Fibroblast of skin of scalp (primary cell): ENCODE measurements at regions not wholly inside any gene's neighbourhood (a gene's known extent, or its start where the extent isn't known, plus 50 kb on each side); places are given as distances from the start of the nearest gene placed in this dataset.
"Not testable (repeated sequence)": the region's sequence is repeated elsewhere in the genome, so short reads cannot be mapped to it uniquely, and the experiment has no call there.

Source experiments
- DNase-seq: peaks from one replicate; pipeline ENCODE4 v3.0.0-alpha.2; 2013

- no peak for DNase-seq
Measured at GRCh38 chr11:50088231-50088630, 55.6 kb downstream of the OR4C45 start.

GRCh38 chr11:50098186-50098725 lies 65.6 kb downstream of the OR4C45 start:
- DNase-seq = no peak

- DNase-seq = no peak
Measured at GRCh38 chr11:50102916-50103315, 70.2 kb downstream of the OR4C45 start.

DNA sequence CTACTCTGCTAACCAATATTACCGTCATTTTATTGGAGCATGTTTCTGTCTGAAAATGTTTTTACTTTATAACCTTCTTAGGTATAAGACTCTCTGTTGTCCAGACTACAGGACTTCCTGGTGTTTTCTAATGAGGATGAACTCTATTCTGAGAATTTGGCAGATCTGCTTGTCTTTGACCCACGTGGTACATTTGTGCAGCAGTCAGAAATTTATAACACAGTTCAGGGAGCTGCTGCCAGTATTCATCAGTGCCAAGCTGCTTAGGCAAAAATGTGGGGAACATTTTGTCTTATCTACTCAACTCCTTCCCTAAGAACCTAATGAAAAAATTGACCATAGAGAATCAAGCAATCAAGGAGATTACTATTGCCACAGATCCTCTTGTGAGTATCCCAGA lies 108.0 kb downstream of the OR4C45 start:
- not testable (repeated sequence) for DNase-seq

DNA sequence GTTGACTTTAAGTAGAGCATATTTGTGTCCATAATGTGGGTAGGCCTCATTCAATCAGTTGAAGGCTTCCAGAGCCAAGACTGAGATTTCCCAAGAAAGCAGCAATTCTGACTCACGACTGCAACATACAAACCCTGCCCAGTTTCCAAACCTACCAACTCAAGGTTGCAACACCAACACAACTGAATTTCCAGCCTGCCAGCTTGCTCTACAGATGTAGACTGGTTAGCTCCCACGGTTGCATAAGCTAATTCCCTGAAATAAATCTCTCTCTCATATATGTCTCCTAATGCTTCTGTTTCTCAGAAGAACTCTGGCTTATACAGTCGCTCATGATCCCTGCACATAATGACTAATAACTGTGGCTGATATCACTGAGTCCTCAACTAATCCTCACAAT lies 113.6 kb downstream of the OR4C45 start:
- not testable (repeated sequence) for DNase-seq

GRCh38 chr11:50147946-50148345 lies 115.3 kb downstream of the OR4C45 start:
- not testable (repeated sequence) for DNase-seq

GRCh38 chr11:50155508-50155907 lies 122.8 kb downstream of the OR4C45 start:
- DNase-seq = no peak

GRCh38 chr11:50164050-50164449 lies 131.4 kb downstream of the OR4C45 start:
- DNase-seq = no peak

DNA sequence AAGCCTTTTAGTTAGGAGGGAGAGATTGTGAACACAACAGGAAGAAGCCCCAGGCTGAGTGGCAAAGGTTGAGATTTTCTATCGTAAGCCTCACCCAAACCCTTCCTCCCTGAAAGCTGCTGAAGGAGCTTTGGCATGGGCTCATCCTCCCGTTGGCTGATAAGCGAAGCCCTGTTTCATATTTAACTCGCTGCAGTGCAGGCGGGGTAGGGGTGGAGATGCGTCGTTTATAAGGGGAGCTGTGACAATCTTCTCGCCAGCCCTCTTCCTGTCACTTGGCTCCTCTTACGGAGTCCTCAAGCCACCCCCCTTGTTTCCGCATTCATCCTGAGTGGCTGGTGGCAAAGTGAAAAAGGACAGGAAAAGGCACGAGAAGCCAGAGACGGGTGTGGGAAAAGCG lies 137.0 kb downstream of the OR4C45 start:
- DNase-seq = no peak

- no peak for DNase-seq
Measured at GRCh38 chr11:50170115-50170514, 137.4 kb downstream of the OR4C45 start.

- DNase-seq = peak; percentile 7
Measured at GRCh38 chr11:50174189-50174588, 141.5 kb downstream of the OR4C45 start.

GRCh38 chr11:50174975-50175374 lies 142.3 kb downstream of the OR4C45 start:
- DNase-seq = no peak

DNA sequence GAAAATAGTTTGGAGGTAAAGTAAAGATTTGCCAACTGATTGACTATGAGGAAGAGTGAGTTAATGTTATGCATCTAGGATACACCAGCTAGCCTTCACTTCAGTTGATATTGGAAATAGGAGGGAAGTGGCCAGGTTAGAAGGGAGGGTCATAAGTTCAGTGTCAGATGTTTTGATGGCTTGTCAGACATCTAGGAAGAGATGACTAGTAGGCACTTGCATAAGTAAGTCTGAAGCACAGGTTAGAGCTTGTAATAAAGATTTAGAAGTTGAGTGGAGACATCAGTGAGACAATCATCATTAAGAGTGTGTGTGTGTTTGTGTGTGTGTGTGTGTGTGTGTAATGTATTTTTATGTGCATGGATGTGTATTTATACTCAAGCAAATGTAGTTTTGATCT lies 146.1 kb downstream of the OR4C45 start:
- DNase-seq = no peak

- no peak for DNase-seq
Measured at GRCh38 chr11:50181334-50181733, 148.7 kb downstream of the OR4C45 start.

- no peak for DNase-seq
Measured at GRCh38 chr11:50182486-50182885, 149.8 kb downstream of the OR4C45 start.

GRCh38 chr11:50183170-50183569 lies 150.5 kb downstream of the OR4C45 start:
- DNase-seq = not testable (repeated sequence)

DNA sequence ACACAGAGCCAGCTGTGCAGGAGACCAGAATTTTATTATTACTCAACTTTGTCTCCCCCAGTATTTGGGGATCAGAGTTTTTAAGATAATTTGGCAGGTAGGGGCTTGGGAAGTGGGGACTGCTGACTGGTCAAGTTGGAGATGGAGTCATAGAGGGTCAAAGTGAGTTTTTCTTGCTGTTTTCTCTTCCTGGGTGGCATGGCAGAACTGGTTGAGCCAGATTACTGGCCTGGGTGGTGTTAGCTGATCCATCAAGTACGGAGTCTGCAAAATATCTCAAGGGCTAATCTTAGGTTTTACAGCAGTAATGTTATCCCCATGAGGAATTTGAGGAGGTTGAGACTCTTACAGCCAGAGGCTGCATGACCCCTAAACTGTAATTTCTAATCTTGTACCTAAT lies 153.5 kb downstream of the OR4C45 start:
- DNase-seq = no peak

DNA sequence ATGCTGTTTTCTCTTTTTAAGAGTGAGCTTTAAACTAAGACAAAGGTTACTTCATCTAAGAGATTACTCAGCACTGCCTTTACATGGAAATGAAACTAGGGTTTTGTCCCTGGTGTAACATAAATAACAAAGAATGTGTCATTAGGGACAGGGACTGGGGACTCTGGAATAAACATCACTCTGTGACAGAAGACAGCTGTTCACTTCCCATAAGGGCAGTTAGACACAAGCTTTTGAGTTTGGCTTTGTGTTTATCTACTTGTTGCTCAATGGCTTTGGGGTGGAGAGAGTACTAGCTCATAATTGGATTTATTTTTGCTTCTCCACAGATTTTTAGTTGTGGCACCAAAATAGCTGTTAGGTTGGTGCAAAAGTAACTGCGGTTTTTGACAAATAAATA lies 154.5 kb downstream of the OR4C45 start:
- no peak for DNase-seq

DNA sequence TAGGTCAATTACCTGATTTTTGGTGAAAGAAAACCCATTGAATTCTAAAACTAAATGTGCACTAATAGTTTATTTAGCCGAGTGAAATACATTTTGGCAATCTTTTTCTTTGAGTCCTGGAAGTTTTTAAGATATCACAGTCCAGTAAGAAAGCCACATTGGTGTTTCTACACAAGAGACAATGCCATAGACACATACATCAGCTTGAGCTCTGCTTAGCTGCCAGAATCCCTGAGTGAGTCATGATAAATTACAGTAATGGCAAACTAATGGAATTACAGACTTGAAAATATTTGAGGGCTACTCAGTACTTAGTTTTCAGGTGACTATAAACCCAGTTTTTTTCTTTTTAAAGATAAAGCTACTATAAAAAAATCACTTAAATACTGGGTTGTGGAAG lies 155.4 kb downstream of the OR4C45 start:
- DNase-seq = no peak

GRCh38 chr11:50192743-50193142 lies 160.1 kb downstream of the OR4C45 start:
- DNase-seq = no peak

- DNase-seq = no peak
Measured at GRCh38 chr11:50214376-50214775, 181.7 kb downstream of the OR4C45 start.

GRCh38 chr11:50220651-50221050 lies 188.0 kb downstream of the OR4C45 start:
- no peak for DNase-seq

DNA sequence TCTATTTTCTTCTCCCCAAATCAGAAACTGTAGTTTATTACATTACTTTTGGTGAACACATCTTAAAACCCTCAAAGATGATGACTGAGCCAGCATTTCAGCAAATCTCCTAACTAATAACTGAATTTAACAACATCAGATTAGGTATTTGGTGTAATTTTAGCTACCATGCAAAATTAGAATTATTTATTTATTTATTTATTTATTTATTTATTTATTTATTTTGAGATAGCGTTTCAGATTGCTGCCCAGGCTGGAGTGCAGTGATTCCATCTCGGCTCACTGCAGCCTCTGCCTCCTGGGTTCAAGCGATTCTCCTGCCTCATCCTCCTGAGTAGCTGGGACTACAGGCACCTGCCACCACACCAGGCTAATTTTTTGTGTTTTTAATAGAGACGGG lies 205.7 kb downstream of the OR4C45 start:
- not testable (repeated sequence) for DNase-seq

DNA sequence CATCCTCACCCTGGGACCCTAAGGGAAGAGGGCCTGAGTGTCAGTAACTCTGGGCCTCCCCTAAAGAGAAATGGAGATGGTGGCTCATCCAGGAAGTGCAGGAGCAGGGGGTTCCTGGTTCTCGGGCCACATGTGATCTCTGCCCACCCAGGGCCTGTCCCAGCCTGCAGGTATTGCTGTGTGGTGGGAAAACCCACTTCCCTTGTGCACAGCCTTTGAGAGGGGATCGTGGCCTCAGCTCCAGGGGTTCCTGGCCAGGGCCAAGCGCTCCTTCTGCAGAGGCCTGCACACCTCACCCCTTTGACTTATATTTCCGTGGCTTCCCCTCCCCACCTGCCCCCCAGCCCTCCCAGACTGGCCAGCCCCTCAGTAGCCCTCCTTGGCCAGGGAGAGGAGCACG lies 213.5 kb downstream of the OR4C45 start:
- DNase-seq = no peak

- DNase-seq = no peak
Measured at GRCh38 chr11:50246699-50247098, 214.0 kb downstream of the OR4C45 start.
